Peyer's patch (tissue), 4 donors: ENCODE measurements at regions not wholly inside any gene's neighbourhood (a gene's known extent, or its start where the extent isn't known, plus 50 kb on each side); places are given as distances from the start of the nearest gene placed in this dataset.
"Not testable (repeated sequence)": the region's sequence is repeated elsewhere in the genome, so short reads cannot be mapped to it uniquely, and the experiment has no call there.

ENCODE experiments used
- DNase-seq, 3 donors: peaks; one replicate each; pipeline ENCODE4 v3.0.0-alpha.2; 2017 to 2019
- H3K27ac ChIP-seq, 4 donors: fragments of 200-600 bp; sonication (generic); one replicate each; pipeline ENCODE4 v1.5.1; 2016 to 2019
- H3K27me3 ChIP-seq, 2 donors: fragments of 200-600 bp; sonication (generic); one replicate each; pipeline ENCODE4 v1.5.1; 2019
- H3K36me3 ChIP-seq, 3 donors: fragments of 200-600 bp; sonication (generic); one replicate each; pipeline ENCODE4 v1.5.1; 2016 to 2019
- H3K4me1 ChIP-seq, 4 donors: fragments of 200-600 bp; sonication (generic); one replicate each; pipeline ENCODE4 v1.5.1; 2016 to 2019
- H3K4me3 ChIP-seq, 4 donors: fragments of 200-600 bp; sonication (generic); 1 replicate in 3 of 4; 2 replicates in 1 of 4; pipeline ENCODE4 v1.5.1; 2016 to 2019; ENCODE audit warnings: mild to moderate bottlenecking in 1 of 4
- H3K9me3 ChIP-seq, 4 donors: fragments of 200-600 bp; sonication (generic); one replicate each; pipeline ENCODE4 v1.5.1; 2016 to 2019; ENCODE audit warnings: mild to moderate bottlenecking in 1 of 4
- POLR2A ChIP-seq, 2 donors: fragments of 450-650 bp; IDR thresholded peaks; one replicate each; pipeline ENCODE4 v1.5.1; 2017; ENCODE audit warnings: antibody characterized with exemption in 2 of 2, mild to moderate bottlenecking in 2 of 2, moderate library complexity in 2 of 2
- TF ChIP-seq, protein P1 (sequence below), 6 experiments: fragments of 450-650 bp in 4 of 6; fragments of 200-600 bp in 2 of 6; sonication (generic) in 1 of 6; IDR thresholded peaks; one replicate each; pipeline ENCODE4 v1.5.1; 2017 to 2019; ENCODE audit warnings: antibody characterized with exemption in 6 of 6, mild to moderate bottlenecking in 3 of 6, moderate library complexity in 1 of 6

DNA sequence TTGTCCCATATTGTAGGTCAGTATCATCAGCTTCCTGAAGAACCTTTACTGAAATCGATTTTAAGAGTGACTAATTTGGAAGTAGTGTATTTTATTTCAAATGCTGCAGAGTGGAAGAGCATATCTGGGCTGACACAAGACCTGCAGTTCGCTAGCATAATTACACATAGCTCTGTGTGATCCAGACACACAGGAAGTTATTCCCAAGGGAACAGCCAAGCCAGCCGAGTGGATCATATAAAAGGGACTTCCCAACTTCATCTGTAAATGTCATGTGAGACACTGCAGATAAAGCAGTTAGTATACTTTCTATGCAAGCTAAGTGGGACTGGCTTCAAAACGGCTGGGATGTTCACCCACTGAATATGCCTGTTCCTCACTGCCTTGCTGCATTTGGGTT lies 760.4 kb downstream of the SLITRK1 start:
- Histone ChIP-seq H3K9me3 (peaks cover 0 to 3% (median 0%) of the 10 kb centered on the region in 4 donors), H3K27me3 (no peaks in the 10 kb centered on the region), H3K4me3 (no peak overlapping the region), H3K27ac (no peak overlapping the region), H3K36me3 (no peaks in the 10 kb centered on the region), H3K4me1 (no peaks in the 10 kb centered on the region)
- no peak for DNase-seq
- no peak for TF ChIP-seq POLR2A (IDR thresholded peaks at IDR 0.05)

GRCh38 chr13:83117046-83117445 lies 765.2 kb downstream of the SLITRK1 start:
- TF ChIP-seq, protein P1, sequence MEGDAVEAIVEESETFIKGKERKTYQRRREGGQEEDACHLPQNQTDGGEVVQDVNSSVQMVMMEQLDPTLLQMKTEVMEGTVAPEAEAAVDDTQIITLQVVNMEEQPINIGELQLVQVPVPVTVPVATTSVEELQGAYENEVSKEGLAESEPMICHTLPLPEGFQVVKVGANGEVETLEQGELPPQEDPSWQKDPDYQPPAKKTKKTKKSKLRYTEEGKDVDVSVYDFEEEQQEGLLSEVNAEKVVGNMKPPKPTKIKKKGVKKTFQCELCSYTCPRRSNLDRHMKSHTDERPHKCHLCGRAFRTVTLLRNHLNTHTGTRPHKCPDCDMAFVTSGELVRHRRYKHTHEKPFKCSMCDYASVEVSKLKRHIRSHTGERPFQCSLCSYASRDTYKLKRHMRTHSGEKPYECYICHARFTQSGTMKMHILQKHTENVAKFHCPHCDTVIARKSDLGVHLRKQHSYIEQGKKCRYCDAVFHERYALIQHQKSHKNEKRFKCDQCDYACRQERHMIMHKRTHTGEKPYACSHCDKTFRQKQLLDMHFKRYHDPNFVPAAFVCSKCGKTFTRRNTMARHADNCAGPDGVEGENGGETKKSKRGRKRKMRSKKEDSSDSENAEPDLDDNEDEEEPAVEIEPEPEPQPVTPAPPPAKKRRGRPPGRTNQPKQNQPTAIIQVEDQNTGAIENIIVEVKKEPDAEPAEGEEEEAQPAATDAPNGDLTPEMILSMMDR (IDR thresholded peaks at IDR 0.05): no peak
- no peak for TF ChIP-seq POLR2A (IDR thresholded peaks at IDR 0.05)
- no peak for DNase-seq
- Histone ChIP-seq H3K36me3 (no peaks in the 10 kb centered on the region), H3K4me1 (no peaks in the 10 kb centered on the region), H3K4me3 (no peak overlapping the region), H3K27ac (no peak overlapping the region), H3K9me3 (no peaks in the 10 kb centered on the region), H3K27me3 (no peaks in the 10 kb centered on the region)

DNA sequence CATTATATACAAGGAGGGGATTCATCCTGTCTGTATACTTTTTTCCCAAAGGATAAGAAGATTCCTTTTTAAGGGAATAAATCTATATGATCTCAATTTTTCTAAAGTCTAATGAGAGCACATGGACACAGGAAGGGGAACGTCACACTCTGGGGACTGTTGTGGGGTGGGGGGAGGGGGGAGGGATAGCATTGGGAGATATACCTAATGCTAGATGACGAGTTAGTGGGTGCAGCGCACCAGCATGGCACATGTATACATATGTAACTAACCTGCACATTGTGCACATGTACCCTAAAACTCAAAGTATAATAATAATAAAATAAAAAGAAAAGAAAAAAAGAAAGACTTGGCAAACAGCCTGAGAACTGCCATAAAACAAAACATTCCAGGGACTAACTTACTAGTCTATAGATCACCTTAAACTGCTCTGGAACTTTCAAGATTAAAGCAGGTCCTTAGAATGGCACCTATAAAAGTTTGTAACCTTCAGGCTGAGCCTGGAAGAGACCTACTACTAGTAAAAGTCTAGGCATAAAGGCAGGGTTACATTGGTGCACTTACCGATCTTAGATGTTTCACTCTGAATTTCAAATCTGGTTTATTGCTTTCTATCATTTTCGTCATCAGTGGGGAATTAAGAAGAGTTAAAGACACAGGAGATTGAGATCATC lies 780.6 kb downstream of the SLITRK1 start:
- not testable (repeated sequence) for DNase-seq, H3K27ac ChIP-seq, H3K9me3 ChIP-seq, H3K36me3 ChIP-seq, H3K4me3 ChIP-seq, H3K4me1 ChIP-seq, H3K27me3 ChIP-seq

DNA sequence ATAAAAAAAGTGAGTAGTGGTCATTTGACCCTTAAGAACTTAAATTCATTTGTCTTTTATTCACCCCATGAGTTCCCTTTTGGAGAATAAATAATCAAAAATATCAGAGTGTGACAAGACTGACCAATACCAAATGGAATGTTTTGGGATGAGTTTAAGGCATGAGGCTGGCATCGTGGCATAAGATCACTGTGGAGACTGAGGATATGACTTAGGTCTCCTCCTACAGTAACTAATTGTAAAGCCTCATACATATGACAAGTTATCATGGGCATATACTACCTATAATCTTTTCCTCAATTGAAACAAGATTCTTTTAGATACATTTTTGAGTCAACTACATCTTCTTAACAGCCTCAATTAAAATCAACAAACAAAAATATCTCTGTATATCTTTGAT lies 782.0 kb downstream of the SLITRK1 start:
- TF ChIP-seq, protein P1 (IDR thresholded peaks at IDR 0.05): no peak
- TF ChIP-seq POLR2A (IDR thresholded peaks at IDR 0.05): no peak
- H3K27me3 ChIP-seq: no peaks in the 10 kb centered on the region
- DNase-seq: no peak
- no peak overlapping the region for H3K4me3 ChIP-seq
- H3K9me3 ChIP-seq: no peaks in the 10 kb centered on the region
- H3K36me3 ChIP-seq: no peaks in the 10 kb centered on the region
- no peak overlapping the region for H3K27ac ChIP-seq
- H3K4me1 ChIP-seq: no peaks in the 10 kb centered on the region

- no peak for DNase-seq
- TF ChIP-seq, protein P1 (IDR thresholded peaks at IDR 0.05): no peak
- no peak for TF ChIP-seq POLR2A (IDR thresholded peaks at IDR 0.05)
- Histone ChIP-seq H3K27me3 (no peaks in the 10 kb centered on the region), H3K4me1 (no peaks in the 10 kb centered on the region), H3K36me3 (no peaks in the 10 kb centered on the region), H3K9me3 (peaks cover 0 to 8% (median 0%) of the 10 kb centered on the region in 4 donors), H3K27ac (no peak overlapping the region), H3K4me3 (no peak overlapping the region)
Observed at GRCh38 chr13:83088858-83089257, 793.4 kb downstream of the SLITRK1 start.

DNA sequence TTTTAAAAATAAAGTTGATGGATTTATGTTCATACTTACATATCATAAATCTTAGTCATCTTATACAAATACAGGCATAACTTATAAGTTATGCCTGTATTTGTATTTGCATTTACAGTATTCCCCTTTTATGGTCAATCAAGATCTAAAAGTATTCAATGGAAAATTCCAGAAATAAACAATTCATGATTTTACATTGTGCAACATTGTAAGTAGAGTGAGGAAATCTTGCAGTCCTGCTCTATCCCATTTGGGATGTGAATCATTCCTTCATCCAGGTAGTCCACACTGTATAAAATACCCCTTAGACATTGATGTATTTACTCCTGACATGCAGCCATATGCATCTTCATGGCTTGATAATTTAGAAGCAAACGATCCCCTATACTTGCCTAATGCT lies 795.3 kb downstream of the SLITRK1 start:
- TF ChIP-seq, protein P1 (IDR thresholded peaks at IDR 0.05): no peak
- TF ChIP-seq POLR2A (IDR thresholded peaks at IDR 0.05): no peak
- Histone ChIP-seq H3K36me3 (no peaks in the 10 kb centered on the region), H3K27ac (no peak overlapping the region), H3K9me3 (peaks cover 0 to 8% (median 0%) of the 10 kb centered on the region in 4 donors), H3K4me1 (no peaks in the 10 kb centered on the region), H3K4me3 (no peak overlapping the region), H3K27me3 (no peaks in the 10 kb centered on the region)
- DNase-seq: no peak

DNA sequence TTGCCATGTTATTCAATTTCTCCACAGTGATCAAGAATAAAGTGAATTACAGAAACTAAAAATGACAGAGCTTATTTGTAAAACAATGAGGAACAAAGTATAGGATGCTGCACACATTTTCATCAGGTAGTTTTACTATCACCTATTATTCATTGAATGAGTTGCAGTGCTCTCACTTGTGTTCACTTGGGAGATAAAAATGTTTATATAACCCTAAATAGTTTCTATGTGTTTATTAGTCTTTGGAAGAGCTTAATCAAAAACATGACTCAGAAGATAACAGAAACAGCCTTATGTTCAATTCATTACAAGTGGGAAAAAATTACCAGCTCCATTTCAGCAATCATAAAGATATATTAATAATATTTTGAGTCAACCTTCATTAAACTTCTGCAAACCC lies 796.2 kb downstream of the SLITRK1 start:
- no peak for DNase-seq
- Histone ChIP-seq H3K27ac (no peak overlapping the region), H3K9me3 (peaks cover 0 to 8% (median 0%) of the 10 kb centered on the region in 4 donors), H3K4me3 (no peak overlapping the region), H3K36me3 (no peaks in the 10 kb centered on the region), H3K4me1 (no peaks in the 10 kb centered on the region), H3K27me3 (no peaks in the 10 kb centered on the region)
- TF ChIP-seq, protein P1 (IDR thresholded peaks at IDR 0.05): no peak
- no peak for TF ChIP-seq POLR2A (IDR thresholded peaks at IDR 0.05)
